ENCODE measurements at regions not wholly inside any gene's neighbourhood (a gene's known extent, or its start where the extent isn't known, plus 50 kb on each side); places are given as distances from the start of the nearest gene placed in this dataset.

DNA sequence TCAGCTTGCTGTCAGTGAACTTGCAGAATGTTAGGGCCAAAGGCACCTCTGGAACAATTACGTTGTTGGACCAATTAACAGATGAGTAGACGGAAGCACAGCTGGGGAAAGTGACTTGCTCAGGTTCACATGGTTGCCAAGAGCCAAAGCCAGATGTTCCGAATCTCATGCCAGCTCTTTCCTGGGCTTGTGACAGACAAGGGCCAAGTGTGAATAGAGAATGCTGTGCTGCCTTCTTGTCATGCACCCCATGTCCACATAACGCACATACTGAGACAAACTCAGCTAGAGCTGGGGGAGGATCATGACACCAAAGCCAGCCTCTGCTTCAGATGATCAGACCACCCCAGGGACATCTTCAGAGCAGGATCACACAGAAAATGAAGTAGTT is 616.3 kb downstream of the INSC start:
- intact Hi-C loops (cut with micrococcal nuclease) = no loop called here
- no peak overlapping the region for H2AFZ ChIP-seq (ENCODE audit: low read depth, low read length, poor library complexity, severe bottlenecking)
- no peaks in the 10 kb centered on the region for H4K20me1 ChIP-seq (ENCODE audit: insufficient read depth)
- no peak overlapping the region for H3K4me2 ChIP-seq (ENCODE audit: low read length)
- ChIA-PET CTCF (no interaction called here), RAD21 (ENCODE audit: low non-redundant PET in 1 of 2, low total read pairs in 2 of 2, uncharacterized antibody in 2 of 2, unreplicated experiment in 2 of 2) (no interaction called here), POLR2A (no interaction called here)
- H3K9ac ChIP-seq (ENCODE audit: low read length) = no peak overlapping the region
- DNase-seq (ENCODE audit: low read depth, low spot score) = no peak
- H3K36me3 ChIP-seq (ENCODE audit: control insufficient read depth in 1 of 2, insufficient read depth in 2 of 2, low read length in 2 of 2) = no peaks in the 10 kb centered on the region
- H3K9me2 ChIP-seq (ENCODE audit: insufficient read depth) = no peaks in the 10 kb centered on the region
- no peaks in the 10 kb centered on the region for H3K9me3 ChIP-seq (ENCODE audit: control insufficient read depth in 1 of 2, insufficient read depth in 1 of 2, low read depth in 1 of 2, low read length in 2 of 2)
- no peak overlapping the region for H3K4me3 ChIP-seq (replicated peaks in 1 of 2; ENCODE audit: low read depth in 1 of 2, low read length in 2 of 2)
- TF ChIP-seq SIN3A (IDR thresholded peaks at IDR 0.05; ENCODE audit: low read depth) = no peak
- TF ChIP-seq SP1 (IDR thresholded peaks at IDR 0.05; ENCODE audit: low read depth) = no peak
- TF ChIP-seq EZH2phosphoT487 (IDR thresholded peaks at IDR 0.05; ENCODE audit: borderline replicate concordance) = no peak
- TF ChIP-seq POLR2AphosphoS5 (IDR thresholded peaks at IDR 0.05; ENCODE audit: low read depth, low read length) = no peak
- TF ChIP-seq, protein P1, sequence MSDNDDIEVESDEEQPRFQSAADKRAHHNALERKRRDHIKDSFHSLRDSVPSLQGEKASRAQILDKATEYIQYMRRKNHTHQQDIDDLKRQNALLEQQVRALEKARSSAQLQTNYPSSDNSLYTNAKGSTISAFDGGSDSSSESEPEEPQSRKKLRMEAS (IDR thresholded peaks at IDR 0.05) = no peak
- TF ChIP-seq, protein P2, sequence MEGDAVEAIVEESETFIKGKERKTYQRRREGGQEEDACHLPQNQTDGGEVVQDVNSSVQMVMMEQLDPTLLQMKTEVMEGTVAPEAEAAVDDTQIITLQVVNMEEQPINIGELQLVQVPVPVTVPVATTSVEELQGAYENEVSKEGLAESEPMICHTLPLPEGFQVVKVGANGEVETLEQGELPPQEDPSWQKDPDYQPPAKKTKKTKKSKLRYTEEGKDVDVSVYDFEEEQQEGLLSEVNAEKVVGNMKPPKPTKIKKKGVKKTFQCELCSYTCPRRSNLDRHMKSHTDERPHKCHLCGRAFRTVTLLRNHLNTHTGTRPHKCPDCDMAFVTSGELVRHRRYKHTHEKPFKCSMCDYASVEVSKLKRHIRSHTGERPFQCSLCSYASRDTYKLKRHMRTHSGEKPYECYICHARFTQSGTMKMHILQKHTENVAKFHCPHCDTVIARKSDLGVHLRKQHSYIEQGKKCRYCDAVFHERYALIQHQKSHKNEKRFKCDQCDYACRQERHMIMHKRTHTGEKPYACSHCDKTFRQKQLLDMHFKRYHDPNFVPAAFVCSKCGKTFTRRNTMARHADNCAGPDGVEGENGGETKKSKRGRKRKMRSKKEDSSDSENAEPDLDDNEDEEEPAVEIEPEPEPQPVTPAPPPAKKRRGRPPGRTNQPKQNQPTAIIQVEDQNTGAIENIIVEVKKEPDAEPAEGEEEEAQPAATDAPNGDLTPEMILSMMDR (IDR thresholded peaks at IDR 0.05 in 2 of 3, conservative IDR thresholded peaks at IDR 0.05 in 1 of 3; ENCODE audit: borderline replicate concordance in 1 of 3, insufficient read depth in 1 of 3, low read depth in 2 of 3, low read length in 2 of 3) = no peak
- TF ChIP-seq CEBPB (IDR thresholded peaks at IDR 0.05; ENCODE audit: low read depth) = no peak
- no peak for TF ChIP-seq SRF (IDR thresholded peaks at IDR 0.05; ENCODE audit: low read depth)
- no peak for TF ChIP-seq ZFX (IDR thresholded peaks at IDR 0.05)
- no peak for TF ChIP-seq ELF1 (IDR thresholded peaks at IDR 0.05; ENCODE audit: borderline replicate concordance, low read depth)
- no peak for TF ChIP-seq YY1 (IDR thresholded peaks at IDR 0.05; ENCODE audit: extremely low read depth, insufficient replicate concordance, low read depth, low read length)
- TF ChIP-seq JUND (IDR thresholded peaks at IDR 0.05) = no peak
- TF ChIP-seq RAD21 (IDR thresholded peaks at IDR 0.05; ENCODE audit: low read depth) = no peak
- TF ChIP-seq FOSL1 (IDR thresholded peaks at IDR 0.05; ENCODE audit: low read depth) = no peak
- TF ChIP-seq, protein P3, sequence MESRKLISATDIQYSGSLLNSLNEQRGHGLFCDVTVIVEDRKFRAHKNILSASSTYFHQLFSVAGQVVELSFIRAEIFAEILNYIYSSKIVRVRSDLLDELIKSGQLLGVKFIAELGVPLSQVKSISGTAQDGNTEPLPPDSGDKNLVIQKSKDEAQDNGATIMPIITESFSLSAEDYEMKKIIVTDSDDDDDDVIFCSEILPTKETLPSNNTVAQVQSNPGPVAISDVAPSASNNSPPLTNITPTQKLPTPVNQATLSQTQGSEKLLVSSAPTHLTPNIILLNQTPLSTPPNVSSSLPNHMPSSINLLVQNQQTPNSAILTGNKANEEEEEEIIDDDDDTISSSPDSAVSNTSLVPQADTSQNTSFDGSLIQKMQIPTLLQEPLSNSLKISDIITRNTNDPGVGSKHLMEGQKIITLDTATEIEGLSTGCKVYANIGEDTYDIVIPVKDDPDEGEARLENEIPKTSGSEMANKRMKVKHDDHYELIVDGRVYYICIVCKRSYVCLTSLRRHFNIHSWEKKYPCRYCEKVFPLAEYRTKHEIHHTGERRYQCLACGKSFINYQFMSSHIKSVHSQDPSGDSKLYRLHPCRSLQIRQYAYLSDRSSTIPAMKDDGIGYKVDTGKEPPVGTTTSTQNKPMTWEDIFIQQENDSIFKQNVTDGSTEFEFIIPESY (IDR thresholded peaks at IDR 0.05; ENCODE audit: extremely low read depth, insufficient replicate concordance, low read length) = no peak
- no peak overlapping the region for H3K27ac ChIP-seq (ENCODE audit: low read depth, low read length)
- H3K27me3 ChIP-seq (ENCODE audit: insufficient read depth, low read length) = peaks cover 33% of the 10 kb centered on the region
- H3K79me2 ChIP-seq (ENCODE audit: insufficient read depth, low read length) = no peaks in the 10 kb centered on the region
- no peak for ATAC-seq
- BruUV-seq (replicated peaks) = no TSS peak
- no peaks in the 10 kb centered on the region for H3K4me1 ChIP-seq (ENCODE audit: control insufficient read depth in 1 of 2, insufficient read depth in 2 of 2, low read length in 2 of 2)

Measured in HCT116 (cell line).